GM23338 (cell line): ENCODE measurements at regions not wholly inside any gene's neighbourhood (a gene's known extent, or its start where the extent isn't known, plus 50 kb on each side); places are given as distances from the start of the nearest gene placed in this dataset.

Experiments used
- ATAC-seq: fragments of 200-7000 bp; cut with Tn5 transposase; 3 replicates; pipeline ENCODE4 v1.9.1; 2020
- DNase-seq: peaks from one replicate; pipeline ENCODE4 v3.0.0-alpha.2; 2015; ENCODE audit warnings: low spot score
- H2AFZ ChIP-seq: fragments of 200-600 bp; sonication (generic); 2 replicates; pipeline ENCODE4 v1.8.0; 2016; ENCODE audit warnings: antibody characterized with exemption, mild to moderate bottlenecking, moderate library complexity
- H3F3A ChIP-seq: fragments of 200-600 bp; sonication (generic); replicated peaks from 2 replicates; pipeline ENCODE4 v1.8.0; 2017; ENCODE audit warnings: antibody characterized with exemption, mixed run types, low read depth
- H3K27ac ChIP-seq: fragments of 200-600 bp; sonication (generic); 2 replicates; pipeline ENCODE4 v1.6.1; 2016; ENCODE audit warnings: low read depth
- H3K27me3 ChIP-seq: fragments of 200-600 bp; sonication (generic); 2 replicates; pipeline ENCODE4 v1.8.0; 2016; ENCODE audit warnings: mild to moderate bottlenecking, mixed run types, moderate library complexity; ENCODE audit not compliant: insufficient read depth
- H3K36me3 ChIP-seq: fragments of 200-600 bp; sonication (generic); 2 replicates; pipeline ENCODE4 v1.8.0; 2016; ENCODE audit warnings: mild to moderate bottlenecking; ENCODE audit not compliant: insufficient read depth
- H3K4me1 ChIP-seq: fragments of 200-600 bp; sonication (generic); 2 replicates; pipeline ENCODE4 v1.8.0; 2016; ENCODE audit warnings: mild to moderate bottlenecking, moderate library complexity; ENCODE audit not compliant: insufficient read depth
- H3K4me2 ChIP-seq: fragments of 200-600 bp; sonication (generic); 2 replicates; pipeline ENCODE4 v1.7.1; 2017; ENCODE audit warnings: mixed run types
- H3K4me3 ChIP-seq: fragments of 200-600 bp; sonication (generic); 2 replicates; pipeline ENCODE4 v1.6.1; 2016; ENCODE audit warnings: mixed run types
- H3K79me2 ChIP-seq: fragments of 200-600 bp; sonication (generic); replicated peaks from 2 replicates; pipeline ENCODE4 v1.8.0; 2017; ENCODE audit warnings: mild to moderate bottlenecking; ENCODE audit not compliant: insufficient read depth
- H3K9me2 ChIP-seq: fragments of 200-600 bp; sonication (generic); 2 replicates; pipeline ENCODE4 v1.8.0; 2017; ENCODE audit not compliant: insufficient read depth
- H4K20me1 ChIP-seq: fragments of 200-600 bp; sonication (generic); replicated peaks from 2 replicates; pipeline ENCODE4 v1.8.0; 2017; ENCODE audit warnings: mild to moderate bottlenecking; ENCODE audit not compliant: insufficient read depth
- H3K27ac Mint-ChIP-seq: 2 replicates; pipeline ENCODE4 v1.8.0; 2020; ENCODE audit warnings: inconsistent platforms, mild to moderate bottlenecking, moderate library complexity, mixed read lengths
- H3K27me3 Mint-ChIP-seq: 3 replicates; pipeline ENCODE4 v1.8.0; 2022; ENCODE audit warnings: low read depth, mild to moderate bottlenecking, moderate library complexity, mixed read lengths, inconsistent platforms; ENCODE audit not compliant: insufficient read depth, poor library complexity
- H3K36me3 Mint-ChIP-seq: 3 replicates; pipeline ENCODE4 v1.8.0; 2021; ENCODE audit warnings: low read depth, mild to moderate bottlenecking, inconsistent platforms, moderate library complexity, mixed read lengths
- H3K4me1 Mint-ChIP-seq: 3 replicates; pipeline ENCODE4 v1.8.0; 2020; ENCODE audit warnings: mild to moderate bottlenecking, inconsistent platforms, mixed read lengths
- H3K4me3 Mint-ChIP-seq: 3 replicates; pipeline ENCODE4 v1.8.0; 2021; ENCODE audit warnings: moderate library complexity, mild to moderate bottlenecking, inconsistent platforms, mixed read lengths
- H3K9me3 Mint-ChIP-seq: 3 replicates; pipeline ENCODE4 v1.8.0; 2020; ENCODE audit warnings: moderate library complexity, mild to moderate bottlenecking, inconsistent platforms, mixed read lengths
- CREB1 ChIP-seq: fragments of 250-450 bp; sonication (Bioruptor Pico); IDR thresholded peaks from 2 replicates; pipeline ENCODE4 v1.5.0; 2020; ENCODE audit warnings: low read depth, mild to moderate bottlenecking, moderate library complexity
- CTCF ChIP-seq, 2 experiments: fragments of 200-600 bp in 1 of 2; sonication (generic) in 1 of 2; conservative IDR thresholded peaks; 2 replicates each; pipeline versions ENCODE4 v1.5.1 to v1.6.1; 2016 to 2017; ENCODE audit warnings: antibody characterized with exemption in 2 of 2, low read depth in 2 of 2, mild to moderate bottlenecking in 2 of 2, moderate library complexity in 1 of 2
- ETS1 ChIP-seq: IDR thresholded peaks from 2 replicates; pipeline ENCODE4 v1.6.1; 2016; ENCODE audit warnings: antibody characterized with exemption
- EZH2 ChIP-seq: fragments of 200-600 bp; sonication (generic); IDR thresholded peaks from one replicate; pipeline ENCODE4 v1.8.0; 2017; ENCODE audit warnings: antibody characterized with exemption, mild to moderate bottlenecking, low read depth; ENCODE audit not compliant: unreplicated experiment
- EZH2phosphoT487 ChIP-seq: fragments of 200-600 bp; sonication (generic); IDR thresholded peaks from one replicate; pipeline ENCODE4 v1.8.1; 2018; ENCODE audit warnings: antibody characterized with exemption; ENCODE audit not compliant: unreplicated experiment
- JUNB ChIP-seq: IDR thresholded peaks from one replicate; pipeline ENCODE4 v1.6.1; 2016; ENCODE audit warnings: antibody characterized with exemption; ENCODE audit not compliant: unreplicated experiment
- NANOG ChIP-seq: IDR thresholded peaks from 2 replicates; pipeline ENCODE4 v1.6.1; 2016; ENCODE audit warnings: antibody characterized with exemption, borderline replicate concordance
- POLR2AphosphoS5 ChIP-seq: IDR thresholded peaks from 2 replicates; pipeline ENCODE4 v1.6.1; 2016; ENCODE audit warnings: antibody characterized with exemption, low read depth
- REST ChIP-seq: IDR thresholded peaks from one replicate; pipeline ENCODE4 v1.6.1; 2018; ENCODE audit warnings: antibody characterized with exemption; ENCODE audit not compliant: unreplicated experiment
- ZNF114 ChIP-seq: fragments of 250-450 bp; sonication (Bioruptor Pico); IDR thresholded peaks from 2 replicates; pipeline ENCODE4 v1.5.0; 2020; ENCODE audit warnings: mild to moderate bottlenecking, moderate library complexity
- ZNF331 ChIP-seq: fragments of 250-450 bp; sonication (Bioruptor Pico); IDR thresholded peaks from 2 replicates; pipeline ENCODE4 v1.5.0; 2020; ENCODE audit warnings: low read depth, mild to moderate bottlenecking, moderate library complexity

GRCh38 chr7:106423821-106424475 is 139.2 kb upstream of the NAMPT start:
- Histone ChIP-seq H2AFZ (no peak overlapping the region), H3F3A (no peaks in the 10 kb centered on the region), H3K36me3 (no peaks in the 10 kb centered on the region), H4K20me1 (no peaks in the 10 kb centered on the region), H3K79me2 (no peaks in the 10 kb centered on the region), H3K27me3 (no peaks in the 10 kb centered on the region), H3K4me1 (no peaks in the 10 kb centered on the region), H3K27ac (no peak overlapping the region), H3K4me3 (no peak overlapping the region), H3K4me2 (no peak overlapping the region), H3K9me2 (no peaks in the 10 kb centered on the region)
- no peak for DNase-seq
- H3K9me3 Mint-ChIP-seq, result no peaks in the 10 kb centered on the region
- TF ChIP-seq ZNF114 (CRISPR knock-in tag), result no peak
- TF ChIP-seq CTCF (conservative IDR thresholded peaks at IDR 0.05; ENCODE audit: low read depth in 2 of 2), result no peak
- TF ChIP-seq ZNF331 (CRISPR knock-in tag), result no peak
- TF ChIP-seq REST, result no peak
- TF ChIP-seq EZH2phosphoT487, result no peak
- no peak for TF ChIP-seq ETS1
- no peak for TF ChIP-seq EZH2
- no peak for TF ChIP-seq JUNB
- TF ChIP-seq POLR2AphosphoS5, result no peak
- TF ChIP-seq NANOG, result no peak
- TF ChIP-seq CREB1 (CRISPR knock-in tag), result no peak
- H3K36me3 Mint-ChIP-seq, result no peaks in the 10 kb centered on the region
- no peak for ATAC-seq
- no peak overlapping the region for H3K27ac Mint-ChIP-seq
- no peaks in the 10 kb centered on the region; the same call in 2 of the 3 replicates for H3K4me1 Mint-ChIP-seq
- H3K4me3 Mint-ChIP-seq, result no peak overlapping the region
- H3K27me3 Mint-ChIP-seq, result peaks cover 5% of the 10 kb centered on the region
